ENCODE measurements at regions not wholly inside any gene's neighbourhood (a gene's known extent, or its start where the extent isn't known, plus 50 kb on each side); places are given as distances from the start of the nearest gene placed in this dataset.

- no peak overlapping the region for H3K4me3 ChIP-seq
- DNase-seq (ENCODE audit: low read depth in 1 of 2, low spot score in 1 of 2) (peak in 1 of 2 experiments; percentile 1), FAIRE-seq (no peak), ATAC-seq (no peak)
- no peaks in the 10 kb centered on the region for H3K4me1 ChIP-seq
- CTCF ChIA-PET = interaction anchor here (1.3 kb wide), 1 partner anchor 19 kb away, joined by 6 read pairs; no protein-coding TSS in a partner anchor
- 75% methylated on average over 28 of the region's 28 CpGs for WGBS (ENCODE audit: missing lambda C conversion rate)
- H3K27ac ChIP-seq = no peak overlapping the region
- H3K4me2 ChIP-seq = no peak overlapping the region
- no peaks in the 10 kb centered on the region for H3K9me3 ChIP-seq
- POLR2A ChIA-PET = no interaction called here
- no peak for TF ChIP-seq ZFP36 (IDR thresholded peaks at IDR 0.05; ENCODE audit: borderline replicate concordance, partially characterized antibody)
- no peak for TF ChIP-seq FOSB (CRISPR knock-in tag; IDR thresholded peaks at IDR 0.05)
- TF ChIP-seq NFE2L2 (conservative IDR thresholded peaks at IDR 0.05; ENCODE audit: low read length) = no peak
- no peak for TF ChIP-seq ATOH8 (CRISPR knock-in tag; IDR thresholded peaks at IDR 0.05; ENCODE audit: low read depth)
- no peak for TF ChIP-seq BCL3 (IDR thresholded peaks at IDR 0.05)
- TF ChIP-seq KDM5A (IDR thresholded peaks at IDR 0.05) = no peak
- no peak for TF ChIP-seq MAZ (IDR thresholded peaks at IDR 0.05; ENCODE audit: borderline replicate concordance, low read depth, low read length)
- TF ChIP-seq ZSCAN20 (CRISPR knock-in tag; IDR thresholded peaks at IDR 0.05) = no peak
- TF ChIP-seq PHF8 (IDR thresholded peaks at IDR 0.05; ENCODE audit: borderline replicate concordance, low read depth) = no peak
These were observed 212.3 kb downstream of the RPLP1 start for GRCh38 chr15:69664572-69665571.

GRCh38 chr15:69665641-69666111 is 213.1 kb downstream of the RPLP1 start:
- no peak for TF ChIP-seq ZNF302 (CRISPR knock-in tag; IDR thresholded peaks at IDR 0.05)
- no peak for TF ChIP-seq NR3C1 (IDR thresholded peaks at IDR 0.05)
- TF ChIP-seq HOXB5 (CRISPR knock-in tag; IDR thresholded peaks at IDR 0.05) = no peak
- TF ChIP-seq FOSL2 (IDR thresholded peaks at IDR 0.05) = no peak
- TF ChIP-seq FOSL2 (CRISPR knock-in tag; IDR thresholded peaks at IDR 0.05) = no peak
- TF ChIP-seq CHD4 (IDR thresholded peaks at IDR 0.05; ENCODE audit: borderline replicate concordance) = no peak
- no peak for TF ChIP-seq MYC (IDR thresholded peaks at IDR 0.05; ENCODE audit: borderline replicate concordance, low read length)
- TF ChIP-seq CBX2 (IDR thresholded peaks at IDR 0.05; ENCODE audit: borderline replicate concordance, low read depth) = no peak
- TF ChIP-seq MAZ (IDR thresholded peaks at IDR 0.05; ENCODE audit: borderline replicate concordance, low read depth, low read length) = no peak
- H3K4me3 ChIP-seq = no peak overlapping the region
- H3K9me3 ChIP-seq = no peaks in the 10 kb centered on the region
- no peak for DNase-seq (ENCODE audit: low read depth in 1 of 2, low spot score in 1 of 2)
- no peaks in the 10 kb centered on the region for H3K4me1 ChIP-seq
- no peak overlapping the region for H3K27ac ChIP-seq
- FAIRE-seq = no peak
- ChIA-PET CTCF (no interaction called here), POLR2A (no interaction called here)
- H3K4me2 ChIP-seq = no peak overlapping the region
- WGBS (ENCODE audit: missing lambda C conversion rate) = 77% methylated on average over 10 of the region's 10 CpGs
- peak; percentile 4 to 26; a peak in 3 of 6 replicates for ATAC-seq

- ATAC-seq = no peak
These were observed 213.8 kb downstream of the RPLP1 start for GRCh38 chr15:69666441-69666882.

More at GRCh38 chr15:69666441-69666882, 213.8 kb downstream of the RPLP1 start:
- DNase-seq (ENCODE audit: low read depth in 1 of 2, low spot score in 1 of 2) (no peak), FAIRE-seq (no peak)
- H3K4me1 ChIP-seq = no peaks in the 10 kb centered on the region
- ChIA-PET CTCF (interaction anchor here (0.6 kb wide), 1 partner anchor 89 kb away, joined by 3 read pairs; no protein-coding TSS in a partner anchor), POLR2A (no interaction called here)
- no peak for TF ChIP-seq POLR2A (IDR thresholded peaks at IDR 0.05; ENCODE audit: low read length)
- H3K9me3 ChIP-seq = no peaks in the 10 kb centered on the region
- no peak overlapping the region for H3K4me2 ChIP-seq
- WGBS (ENCODE audit: missing lambda C conversion rate) = 79% methylated on average over 10 of the region's 10 CpGs
- no peak overlapping the region for H3K4me3 ChIP-seq
- H3K27ac ChIP-seq = no peak overlapping the region
